ENCODE measurements at regions not wholly inside any gene's neighbourhood (a gene's known extent, or its start where the extent isn't known, plus 50 kb on each side); places are given as distances from the start of the nearest gene placed in this dataset.
"Not testable (repeated sequence)": the region's sequence is repeated elsewhere in the genome, so short reads cannot be mapped to it uniquely, and the experiment has no call there.

GRCh38 chr6:23784301-23784919, 341.6 kb upstream of the NRSN1 start:
- WGBS, 2 donors = 57 to 61% methylated on average over 7 of the region's 7 CpGs
- no peaks in the 10 kb centered on the region for H3K27me3 ChIP-seq
- no peaks in the 10 kb centered on the region for H3K36me3 ChIP-seq
- no peaks in the 10 kb centered on the region for H3K9me3 ChIP-seq
- intact Hi-C loops (cut with DNase I) = no loop called here
- DNase-seq = no peak
- TF ChIP-seq CTCF (IDR thresholded peaks at IDR 0.05) (no peak), EP300 (IDR thresholded peaks at IDR 0.05) (no peak), POLR2A (IDR thresholded peaks at IDR 0.05) (no peak), POLR2AphosphoS5 (IDR thresholded peaks at IDR 0.05) (no peak)
- H3K4me3 ChIP-seq = no peak overlapping the region
- H3K4me1 ChIP-seq = peaks cover 0 to 19% (median 12%) of the 10 kb centered on the region in 4 donors
- H3K27ac ChIP-seq = peak overlapping the region in 1 of 4 donors; percentile 20

GRCh38 chr6:23790756-23791155, 335.3 kb upstream of the NRSN1 start:
- 81 to 85% methylated on average over 2 of the region's 2 CpGs for WGBS, 2 donors
- Histone ChIP-seq H3K9me3 (no peaks in the 10 kb centered on the region), H3K4me3 (no peak overlapping the region), H3K4me1 (no peaks in the 10 kb centered on the region), H3K36me3 (no peaks in the 10 kb centered on the region), H3K27ac (no peak overlapping the region), H3K27me3 (no peaks in the 10 kb centered on the region)
- TF ChIP-seq CTCF (IDR thresholded peaks at IDR 0.05) = no peak
- DNase-seq = no peak
- intact Hi-C loops (cut with DNase I) = no loop called here

GRCh38 chr6:23797041-23797440, 329.0 kb upstream of the NRSN1 start:
- Histone ChIP-seq H3K27ac (no peak overlapping the region), H3K4me1 (no peaks in the 10 kb centered on the region), H3K27me3 (no peaks in the 10 kb centered on the region), H3K4me3 (no peak overlapping the region), H3K9me3 (no peaks in the 10 kb centered on the region), H3K36me3 (no peaks in the 10 kb centered on the region)
- no peak for DNase-seq
- intact Hi-C loops (cut with DNase I) = no loop called here
- TF ChIP-seq POLR2AphosphoS5 (IDR thresholded peaks at IDR 0.05) (no peak), EP300 (IDR thresholded peaks at IDR 0.05) (no peak), CTCF (IDR thresholded peaks at IDR 0.05) (no peak), POLR2A (IDR thresholded peaks at IDR 0.05) (no peak)
- 90 to 95% methylated on average over 1 of the region's 1 CpG for WGBS, 2 donors

- 69 to 85% methylated on average over 15 of the region's 15 CpGs for WGBS, 2 donors
- H3K4me3 ChIP-seq; H3K4me1 ChIP-seq; DNase-seq; H3K36me3 ChIP-seq; H3K27ac ChIP-seq; intact Hi-C loops (cut with DNase I); H3K27me3 ChIP-seq; H3K9me3 ChIP-seq: not testable (repeated sequence)
These were observed 321.7 kb upstream of the NRSN1 start for GRCh38 chr6:23804289-23804688.

GRCh38 chr6:23821141-23821540, 304.9 kb upstream of the NRSN1 start:
- intact Hi-C loops (cut with DNase I); H3K9me3 ChIP-seq; H3K4me1 ChIP-seq; H3K36me3 ChIP-seq; H3K27me3 ChIP-seq; H3K27ac ChIP-seq; H3K4me3 ChIP-seq; DNase-seq: not testable (repeated sequence)
- WGBS, 2 donors = 91 to 92% methylated on average over 5 of the region's 5 CpGs

GRCh38 chr6:23823421-23823820, 302.6 kb upstream of the NRSN1 start:
- DNase-seq = no peak
- no peak overlapping the region for H3K4me3 ChIP-seq
- no peaks in the 10 kb centered on the region for H3K36me3 ChIP-seq
- H3K27me3 ChIP-seq = no peaks in the 10 kb centered on the region
- intact Hi-C loops (cut with DNase I) = no loop called here
- no peaks in the 10 kb centered on the region for H3K9me3 ChIP-seq
- no peak for TF ChIP-seq CTCF (IDR thresholded peaks at IDR 0.05)
- TF ChIP-seq EP300 (IDR thresholded peaks at IDR 0.05) = no peak
- TF ChIP-seq POLR2A (IDR thresholded peaks at IDR 0.05) = no peak
- TF ChIP-seq POLR2AphosphoS5 (IDR thresholded peaks at IDR 0.05) = no peak
- no peak overlapping the region for H3K27ac ChIP-seq
- no peaks in the 10 kb centered on the region for H3K4me1 ChIP-seq
- 43 to 54% methylated on average over 1 of the region's 1 CpG for WGBS, 2 donors

All from sigmoid colon (tissue), 6 donors.